ENCODE measurements at regions not wholly inside any gene's neighbourhood (a gene's known extent, or its start where the extent isn't known, plus 50 kb on each side); places are given as distances from the start of the nearest gene placed in this dataset.

- DNase-seq (ENCODE audit: low spot score), result no peak
- no peak for TF ChIP-seq CTCF (IDR thresholded peaks at IDR 0.05; ENCODE audit: extremely low read depth, insufficient read depth, missing control alignments)
- in situ Hi-C loops (cut with MboI; ENCODE audit: low pct_unique_long_range_greater_than_20kb, low sequenced_read_pairs, unreplicated experiment), result no loop called here
These were observed 188.4 kb upstream of the MGMT start for GRCh38 chr10:129278686-129279085.

- TF ChIP-seq CTCF (IDR thresholded peaks at IDR 0.05; ENCODE audit: extremely low read depth, insufficient read depth, missing control alignments), result no peak
- in situ Hi-C loops (cut with MboI; ENCODE audit: low pct_unique_long_range_greater_than_20kb, low sequenced_read_pairs, unreplicated experiment), result no loop called here
- no peak for DNase-seq (ENCODE audit: low spot score)
These were observed 187.4 kb upstream of the MGMT start for GRCh38 chr10:129279446-129280154.

GRCh38 chr10:129280155-129280502 lies 186.9 kb upstream of the MGMT start:
- in situ Hi-C loops (cut with MboI; ENCODE audit: low pct_unique_long_range_greater_than_20kb, low sequenced_read_pairs, unreplicated experiment), result no loop called here
- TF ChIP-seq CTCF (IDR thresholded peaks at IDR 0.05; ENCODE audit: extremely low read depth, insufficient read depth, missing control alignments), result no peak

GRCh38 chr10:129280908-129281586 lies 186.0 kb upstream of the MGMT start:
- in situ Hi-C loops (cut with MboI; ENCODE audit: low pct_unique_long_range_greater_than_20kb, low sequenced_read_pairs, unreplicated experiment), result no loop called here
- no peak for DNase-seq (ENCODE audit: low spot score)
- TF ChIP-seq CTCF (IDR thresholded peaks at IDR 0.05; ENCODE audit: extremely low read depth, insufficient read depth, missing control alignments), result no peak

More at GRCh38 chr10:129280155-129280502, 186.9 kb upstream of the MGMT start:
- DNase-seq (ENCODE audit: low spot score), result no peak

GRCh38 chr10:129285459-129285858 lies 181.6 kb upstream of the MGMT start:
- DNase-seq (ENCODE audit: low spot score), result no peak
- in situ Hi-C loops (cut with MboI; ENCODE audit: low pct_unique_long_range_greater_than_20kb, low sequenced_read_pairs, unreplicated experiment), result no loop called here
- TF ChIP-seq CTCF (IDR thresholded peaks at IDR 0.05; ENCODE audit: extremely low read depth, insufficient read depth, missing control alignments), result no peak

GRCh38 chr10:129288999-129289584 lies 177.9 kb upstream of the MGMT start:
- TF ChIP-seq CTCF (IDR thresholded peaks at IDR 0.05; ENCODE audit: extremely low read depth, insufficient read depth, missing control alignments), result no peak
- in situ Hi-C loops (cut with MboI; ENCODE audit: low pct_unique_long_range_greater_than_20kb, low sequenced_read_pairs, unreplicated experiment), result no loop called here

More at GRCh38 chr10:129288999-129289584, 177.9 kb upstream of the MGMT start:
- DNase-seq (ENCODE audit: low spot score), result no peak
